SK-N-SH treated with all-trans-retinoic acid at 6 μM for 48 hours (cell line): ENCODE measurements at regions not wholly inside any gene's neighbourhood (a gene's known extent, or its start where the extent isn't known, plus 50 kb on each side); places are given as distances from the start of the nearest gene placed in this dataset.

Experiments
- ATAC-seq: fragments of 200-7000 bp; cut with Tn5 transposase; 3 replicates; pipeline ENCODE4 v1.9.1; 2020; ENCODE audit warnings: mild to moderate bottlenecking, moderate library complexity
- ARNTL ChIP-seq: fragments of 450-650 bp; formaldehyde crosslinking; IDR thresholded peaks from 2 replicates; pipeline ENCODE4 v1.5.0; 2020; ENCODE audit warnings: low read depth, mild to moderate bottlenecking, moderate library complexity, borderline replicate concordance
- BACH2 ChIP-seq: fragments of 250-450 bp; sonication (Bioruptor Pico); IDR thresholded peaks from 2 replicates; pipeline ENCODE4 v1.9.0; 2021; ENCODE audit warnings: mild to moderate bottlenecking, borderline replicate concordance
- CREB5 ChIP-seq: fragments of 250-450 bp; sonication (Bioruptor Pico); IDR thresholded peaks from 2 replicates; pipeline ENCODE4 v1.5.1; 2020; ENCODE audit warnings: low read depth, mild to moderate bottlenecking, moderate library complexity
- CSDC2 ChIP-seq: fragments of 250-450 bp; sonication (Bioruptor Pico); IDR thresholded peaks from 2 replicates; pipeline ENCODE4 v1.5.0; 2020; ENCODE audit warnings: mild to moderate bottlenecking, moderate library complexity
- CSRNP3 ChIP-seq: fragments of 250-450 bp; sonication (Bioruptor Pico); IDR thresholded peaks from 2 replicates; pipeline ENCODE4 v1.5.1; 2021; ENCODE audit warnings: mild to moderate bottlenecking, moderate library complexity
- ESRRG ChIP-seq: fragments of 250-450 bp; sonication (Bioruptor Pico); IDR thresholded peaks from 2 replicates; pipeline ENCODE4 v1.6.1; 2021; ENCODE audit warnings: mild to moderate bottlenecking
- GLIS3 ChIP-seq: fragments of 250-450 bp; sonication (Bioruptor Pico); IDR thresholded peaks from 2 replicates; pipeline ENCODE4 v1.5.0; 2020; ENCODE audit warnings: mild to moderate bottlenecking, moderate library complexity
- ISL1 ChIP-seq: fragments of 250-450 bp; sonication (Bioruptor Pico); IDR thresholded peaks from 2 replicates; pipeline ENCODE4 v2.1.2; 2022; ENCODE audit warnings: mild to moderate bottlenecking, moderate library complexity
- OSR1 ChIP-seq: fragments of 250-450 bp; sonication (Bioruptor Pico); IDR thresholded peaks from 2 replicates; pipeline ENCODE4 v1.8.0; 2022; ENCODE audit warnings: moderate library complexity, mild to moderate bottlenecking, inconsistent platforms
- PATZ1 ChIP-seq: fragments of 250-450 bp; sonication (Bioruptor Pico); IDR thresholded peaks from 2 replicates; pipeline ENCODE4 v1.8.0; 2020; ENCODE audit warnings: mild to moderate bottlenecking, moderate library complexity, borderline replicate concordance
- PPARA ChIP-seq: fragments of 250-450 bp; sonication (Bioruptor Pico); IDR thresholded peaks from 2 replicates; pipeline ENCODE4 v1.5.0; 2020; ENCODE audit warnings: mild to moderate bottlenecking, borderline replicate concordance
- RARB ChIP-seq: fragments of 250-450 bp; sonication (Bioruptor Pico); IDR thresholded peaks from 2 replicates; pipeline ENCODE4 v1.8.0; 2021; ENCODE audit warnings: mild to moderate bottlenecking, moderate library complexity
- SNAI2 ChIP-seq: fragments of 250-450 bp; sonication (Bioruptor Pico); IDR thresholded peaks from 2 replicates; pipeline ENCODE4 v1.5.0; 2020; ENCODE audit warnings: mild to moderate bottlenecking, moderate library complexity
- TCF4 ChIP-seq: fragments of 250-450 bp; sonication (Bioruptor Pico); IDR thresholded peaks from 2 replicates; pipeline ENCODE4 v1.8.0; 2021; ENCODE audit warnings: mild to moderate bottlenecking, moderate library complexity, borderline replicate concordance
- TOX ChIP-seq: fragments of 250-450 bp; sonication (Bioruptor Pico); IDR thresholded peaks from 2 replicates; pipeline ENCODE4 v1.8.0; 2021; ENCODE audit warnings: mild to moderate bottlenecking, moderate library complexity, borderline replicate concordance
- TSHZ2 ChIP-seq: fragments of 250-450 bp; sonication (Bioruptor Pico); IDR thresholded peaks from 2 replicates; pipeline ENCODE4 v1.5.0; 2020; ENCODE audit warnings: mild to moderate bottlenecking, moderate library complexity
- ZC3H10 ChIP-seq: fragments of 250-450 bp; sonication (Bioruptor Pico); IDR thresholded peaks from 2 replicates; pipeline ENCODE4 v1.5.1; 2021; ENCODE audit warnings: mild to moderate bottlenecking, moderate library complexity
- ZFP3 ChIP-seq: fragments of 250-450 bp; sonication (Bioruptor Pico); IDR thresholded peaks from 2 replicates; pipeline ENCODE4 v1.5.0; 2020; ENCODE audit warnings: mild to moderate bottlenecking, moderate library complexity
- ZFP30 ChIP-seq: fragments of 450-650 bp; formaldehyde crosslinking; IDR thresholded peaks from 2 replicates; pipeline ENCODE4 v1.5.0; 2022; ENCODE audit warnings: mild to moderate bottlenecking, moderate library complexity
- ZNF565 ChIP-seq: fragments of 450-650 bp; formaldehyde crosslinking; conservative IDR thresholded peaks from 2 replicates; pipeline ENCODE4 v1.5.0; 2020; ENCODE audit warnings: low read depth, mild to moderate bottlenecking, moderate library complexity

- TF ChIP-seq RARB (CRISPR knock-in tag), result no peak
- TF ChIP-seq CSDC2, result no peak
- no peak for TF ChIP-seq BACH2 (CRISPR knock-in tag)
- TF ChIP-seq SNAI2 (CRISPR knock-in tag), result no peak
- TF ChIP-seq ZNF565 (CRISPR knock-in tag), result no peak
- TF ChIP-seq TCF4 (CRISPR knock-in tag), result no peak
- no peak for TF ChIP-seq PPARA (CRISPR knock-in tag)
- no peak for TF ChIP-seq ZC3H10 (CRISPR knock-in tag)
- ATAC-seq, result no peak
Observed at GRCh38 chr10:130931256-130931655, 380.3 kb downstream of the TCERG1L start.

- TF ChIP-seq TSHZ2 (no peak), ZFP30 (no peak), ISL1 (no peak), CREB5 (CRISPR knock-in tag) (no peak), ESRRG (CRISPR knock-in tag) (no peak), CSDC2 (no peak), GLIS3 (no peak), ARNTL (CRISPR knock-in tag) (no peak), ZFP3 (CRISPR knock-in tag) (no peak), PPARA (CRISPR knock-in tag) (no peak), ZC3H10 (CRISPR knock-in tag) (no peak), BACH2 (CRISPR knock-in tag) (no peak), RARB (CRISPR knock-in tag) (no peak), PATZ1 (no peak), ZNF565 (CRISPR knock-in tag) (no peak)
- ATAC-seq, result no peak
Observed at GRCh38 chr10:130932326-130933007, 379.1 kb downstream of the TCERG1L start.

GRCh38 chr10:130933008-130933390, 378.5 kb downstream of the TCERG1L start:
- no peak for TF ChIP-seq OSR1 (CRISPR knock-in tag)
- no peak for TF ChIP-seq TSHZ2
- TF ChIP-seq GLIS3, result no peak
- no peak for TF ChIP-seq PPARA (CRISPR knock-in tag)
- TF ChIP-seq ESRRG (CRISPR knock-in tag), result no peak
- no peak for TF ChIP-seq CREB5 (CRISPR knock-in tag)
- TF ChIP-seq ISL1, result no peak
- no peak for TF ChIP-seq RARB (CRISPR knock-in tag)
- no peak for TF ChIP-seq BACH2 (CRISPR knock-in tag)
- no peak for TF ChIP-seq CSDC2
- no peak for TF ChIP-seq CSRNP3 (CRISPR knock-in tag)
- TF ChIP-seq ZNF565 (CRISPR knock-in tag), result no peak
- TF ChIP-seq TOX (CRISPR knock-in tag), result no peak
- no peak for TF ChIP-seq ZC3H10 (CRISPR knock-in tag)
- TF ChIP-seq TCF4 (CRISPR knock-in tag), result no peak
- no peak for TF ChIP-seq ZFP30
- no peak for TF ChIP-seq PATZ1
- no peak for TF ChIP-seq ZFP3 (CRISPR knock-in tag)
- TF ChIP-seq ARNTL (CRISPR knock-in tag), result no peak
- ATAC-seq, result no peak
